Type B pancreatic cell (in vitro differentiated cells): ENCODE measurements at regions not wholly inside any gene's neighbourhood (a gene's known extent, or its start where the extent isn't known, plus 50 kb on each side); places are given as distances from the start of the nearest gene placed in this dataset.

Experiments
- DNase-seq: peaks from one replicate; pipeline ENCODE4 v3.0.0; 2021; ENCODE audit warnings: mixed read lengths; ENCODE audit not compliant: unreplicated experiment; ENCODE audit errors: extremely low spot score
- H3K27ac Mint-ChIP-seq: 2 replicates; pipeline ENCODE4 v1.8.0; 2021; ENCODE audit warnings: mild to moderate bottlenecking, mixed read lengths
- H3K27me3 Mint-ChIP-seq: 2 replicates; pipeline ENCODE4 v1.8.0; 2021; ENCODE audit warnings: mixed read lengths
- H3K36me3 Mint-ChIP-seq: 2 replicates; pipeline ENCODE4 v1.8.0; 2021; ENCODE audit warnings: mixed read lengths
- H3K4me1 Mint-ChIP-seq: one replicate; pipeline ENCODE4 v1.8.0; 2021; ENCODE audit warnings: mixed read lengths; ENCODE audit not compliant: unreplicated experiment
- H3K4me3 Mint-ChIP-seq: 2 replicates; pipeline ENCODE4 v1.8.0; 2021; ENCODE audit warnings: mild to moderate bottlenecking, mixed read lengths
- H3K9me3 Mint-ChIP-seq: 2 replicates; pipeline ENCODE4 v1.8.0; 2021; ENCODE audit warnings: mixed read lengths
- CTCF ChIP-seq: fragments of 200-600 bp; sonication (generic); conservative IDR thresholded peaks from 2 replicates; pipeline ENCODE4 v1.5.0; 2021; ENCODE audit warnings: antibody characterized with exemption, mild to moderate bottlenecking

- Mint-ChIP-seq H3K4me1 (no peaks in the 10 kb centered on the region), H3K9me3 (no peaks in the 10 kb centered on the region), H3K27ac (no peak overlapping the region), H3K27me3 (no peaks in the 10 kb centered on the region), H3K36me3 (no peaks in the 10 kb centered on the region), H3K4me3 (no peak overlapping the region)
- TF ChIP-seq CTCF: no peak
- DNase-seq: no peak
Measured at GRCh38 chr11:57081356-57081755, 92.6 kb downstream of the OR5AK2 start.

- H3K27me3 Mint-ChIP-seq: no peaks in the 10 kb centered on the region
- H3K4me1 Mint-ChIP-seq: no peaks in the 10 kb centered on the region
- no peak overlapping the region for H3K27ac Mint-ChIP-seq
- DNase-seq: no peak
- no peaks in the 10 kb centered on the region for H3K36me3 Mint-ChIP-seq
- H3K4me3 Mint-ChIP-seq: no peak overlapping the region
- TF ChIP-seq CTCF: no peak
- H3K9me3 Mint-ChIP-seq: no peaks in the 10 kb centered on the region
Measured at GRCh38 chr11:57082125-57082524, 93.4 kb downstream of the OR5AK2 start.

GRCh38 chr11:57083641-57084385 lies 95.1 kb downstream of the OR5AK2 start:
- Mint-ChIP-seq H3K27ac (no peak overlapping the region), H3K9me3 (no peaks in the 10 kb centered on the region), H3K36me3 (no peaks in the 10 kb centered on the region), H3K27me3 (no peaks in the 10 kb centered on the region), H3K4me3 (no peak overlapping the region), H3K4me1 (no peaks in the 10 kb centered on the region)
- no peak for TF ChIP-seq CTCF
- DNase-seq: no peak

- Mint-ChIP-seq H3K4me3 (no peak overlapping the region), H3K27me3 (no peaks in the 10 kb centered on the region), H3K36me3 (no peaks in the 10 kb centered on the region), H3K9me3 (no peaks in the 10 kb centered on the region), H3K4me1 (no peaks in the 10 kb centered on the region), H3K27ac (no peak overlapping the region)
- TF ChIP-seq CTCF: no peak
- no peak for DNase-seq
Measured at GRCh38 chr11:57085611-57086010, 96.1 kb upstream of the LRRC55 start.

GRCh38 chr11:57087991-57088390 lies 93.8 kb upstream of the LRRC55 start:
- no peak overlapping the region for H3K27ac Mint-ChIP-seq
- H3K36me3 Mint-ChIP-seq: no peaks in the 10 kb centered on the region
- no peak for TF ChIP-seq CTCF
- H3K4me1 Mint-ChIP-seq: no peaks in the 10 kb centered on the region
- no peak overlapping the region for H3K4me3 Mint-ChIP-seq
- no peak for DNase-seq
- H3K9me3 Mint-ChIP-seq: no peaks in the 10 kb centered on the region
- H3K27me3 Mint-ChIP-seq: peaks cover 7% of the 10 kb centered on the region
